Smooth muscle cell (in vitro differentiated cells): ENCODE measurements at regions not wholly inside any gene's neighbourhood (a gene's known extent, or its start where the extent isn't known, plus 50 kb on each side); places are given as distances from the start of the nearest gene placed in this dataset.

Source experiments
- DNase-seq: peaks from one replicate; lab custom pipeline; 2025; ENCODE audit not compliant: unreplicated experiment; lab: John Stamatoyannopoulos, UW
- H2AFZ ChIP-seq: fragments of 200-600 bp; sonication (generic); 2 replicates; pipeline ENCODE4 v1.6.0; 2016; ENCODE audit warnings: antibody characterized with exemption, low read depth, mild to moderate bottlenecking
- H3F3A ChIP-seq: fragments of 200-600 bp; sonication (generic); 2 replicates; pipeline ENCODE4 v1.6.0; 2017; ENCODE audit warnings: antibody characterized with exemption, low read depth
- H3K27ac ChIP-seq: fragments of 200-600 bp; sonication (generic); 2 replicates; pipeline ENCODE4 v1.5.1; 2016; ENCODE audit warnings: low read depth, mild to moderate bottlenecking
- H3K27me3 ChIP-seq: fragments of 200-600 bp; sonication (generic); 2 replicates; pipeline ENCODE4 v1.6.1; 2016; ENCODE audit warnings: low read depth, mild to moderate bottlenecking
- H3K36me3 ChIP-seq: fragments of 200-600 bp; sonication (generic); 2 replicates; pipeline ENCODE4 v1.5.1; 2016; ENCODE audit warnings: low read depth
- H3K4me1 ChIP-seq: fragments of 200-600 bp; sonication (generic); 2 replicates; pipeline ENCODE4 v1.5.1; 2016; ENCODE audit warnings: low read depth
- H3K4me2 ChIP-seq: fragments of 200-600 bp; sonication (generic); 2 replicates; pipeline ENCODE4 v1.6.0; 2016; ENCODE audit warnings: mild to moderate bottlenecking
- H3K4me3 ChIP-seq: fragments of 200-600 bp; sonication (generic); 2 replicates; pipeline ENCODE4 v1.5.1; 2016; ENCODE audit warnings: mild to moderate bottlenecking
- H3K79me2 ChIP-seq: fragments of 200-600 bp; sonication (generic); 2 replicates; pipeline ENCODE4 v1.6.0; 2016; ENCODE audit warnings: low read depth, mild to moderate bottlenecking
- H3K9ac ChIP-seq: fragments of 200-600 bp; sonication (generic); 2 replicates; pipeline ENCODE4 v1.6.0; 2016; ENCODE audit warnings: low read depth
- H3K9me3 ChIP-seq: fragments of 200-600 bp; sonication (generic); replicated peaks from 2 replicates; pipeline ENCODE4 v1.5.1; 2016; ENCODE audit warnings: low read depth
- H4K20me1 ChIP-seq: fragments of 200-600 bp; sonication (generic); 2 replicates; pipeline ENCODE4 v1.6.0; 2016; ENCODE audit warnings: low read depth
- WGBS: methylation state at CpG from one replicate; pipeline ENCODE4 v1.1.7; 2016; ENCODE audit warnings: low lambda C conversion rate; 5-methylcytosine and 5-hydroxymethylcytosine counted together
- TF ChIP-seq, protein P1 (sequence below): fragments of 200-600 bp; sonication (generic); IDR thresholded peaks from 2 replicates; pipeline ENCODE4 v1.5.1; 2017; ENCODE audit warnings: borderline replicate concordance, mild to moderate bottlenecking, antibody characterized with exemption; ENCODE audit not compliant: insufficient read depth, poor library complexity, severe bottlenecking

DNA sequence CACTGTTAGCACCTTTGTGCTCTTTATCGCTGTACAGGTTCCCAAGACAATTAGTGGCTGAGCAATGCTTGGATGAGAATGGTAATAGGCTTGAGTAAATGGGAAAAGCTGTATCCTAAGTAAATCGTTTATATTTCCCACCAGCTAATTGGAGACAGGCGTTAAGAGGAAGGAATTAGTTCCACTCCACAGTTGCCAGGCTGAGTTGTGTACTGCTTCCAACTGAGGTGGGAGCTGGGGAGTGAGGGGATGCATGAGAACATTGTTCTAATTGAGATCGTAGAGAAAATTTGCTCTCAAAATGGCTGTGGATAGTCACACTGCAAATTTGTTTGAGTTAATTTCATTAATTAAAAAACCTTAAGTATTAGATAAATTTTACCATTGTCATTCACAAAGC, 285.0 kb upstream of the ADAMTSL1 start:
- WGBS = 79% methylated on average over 4 of the region's 4 CpGs
- H3K4me1 ChIP-seq = no peaks in the 10 kb centered on the region
- no peaks in the 10 kb centered on the region for H3K79me2 ChIP-seq
- no peaks in the 10 kb centered on the region for H3K36me3 ChIP-seq
- TF ChIP-seq, protein P1, sequence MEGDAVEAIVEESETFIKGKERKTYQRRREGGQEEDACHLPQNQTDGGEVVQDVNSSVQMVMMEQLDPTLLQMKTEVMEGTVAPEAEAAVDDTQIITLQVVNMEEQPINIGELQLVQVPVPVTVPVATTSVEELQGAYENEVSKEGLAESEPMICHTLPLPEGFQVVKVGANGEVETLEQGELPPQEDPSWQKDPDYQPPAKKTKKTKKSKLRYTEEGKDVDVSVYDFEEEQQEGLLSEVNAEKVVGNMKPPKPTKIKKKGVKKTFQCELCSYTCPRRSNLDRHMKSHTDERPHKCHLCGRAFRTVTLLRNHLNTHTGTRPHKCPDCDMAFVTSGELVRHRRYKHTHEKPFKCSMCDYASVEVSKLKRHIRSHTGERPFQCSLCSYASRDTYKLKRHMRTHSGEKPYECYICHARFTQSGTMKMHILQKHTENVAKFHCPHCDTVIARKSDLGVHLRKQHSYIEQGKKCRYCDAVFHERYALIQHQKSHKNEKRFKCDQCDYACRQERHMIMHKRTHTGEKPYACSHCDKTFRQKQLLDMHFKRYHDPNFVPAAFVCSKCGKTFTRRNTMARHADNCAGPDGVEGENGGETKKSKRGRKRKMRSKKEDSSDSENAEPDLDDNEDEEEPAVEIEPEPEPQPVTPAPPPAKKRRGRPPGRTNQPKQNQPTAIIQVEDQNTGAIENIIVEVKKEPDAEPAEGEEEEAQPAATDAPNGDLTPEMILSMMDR = no peak
- H3K9ac ChIP-seq = no peak overlapping the region
- no peak for DNase-seq
- H3K4me2 ChIP-seq = no peak overlapping the region
- H3F3A ChIP-seq = no peaks in the 10 kb centered on the region
- H3K27me3 ChIP-seq = peaks cover 7% of the 10 kb centered on the region
- no peak overlapping the region for H3K4me3 ChIP-seq
- H2AFZ ChIP-seq = no peak overlapping the region
- H3K27ac ChIP-seq = no peak overlapping the region
- no peaks in the 10 kb centered on the region for H4K20me1 ChIP-seq
- no peaks in the 10 kb centered on the region for H3K9me3 ChIP-seq

DNA sequence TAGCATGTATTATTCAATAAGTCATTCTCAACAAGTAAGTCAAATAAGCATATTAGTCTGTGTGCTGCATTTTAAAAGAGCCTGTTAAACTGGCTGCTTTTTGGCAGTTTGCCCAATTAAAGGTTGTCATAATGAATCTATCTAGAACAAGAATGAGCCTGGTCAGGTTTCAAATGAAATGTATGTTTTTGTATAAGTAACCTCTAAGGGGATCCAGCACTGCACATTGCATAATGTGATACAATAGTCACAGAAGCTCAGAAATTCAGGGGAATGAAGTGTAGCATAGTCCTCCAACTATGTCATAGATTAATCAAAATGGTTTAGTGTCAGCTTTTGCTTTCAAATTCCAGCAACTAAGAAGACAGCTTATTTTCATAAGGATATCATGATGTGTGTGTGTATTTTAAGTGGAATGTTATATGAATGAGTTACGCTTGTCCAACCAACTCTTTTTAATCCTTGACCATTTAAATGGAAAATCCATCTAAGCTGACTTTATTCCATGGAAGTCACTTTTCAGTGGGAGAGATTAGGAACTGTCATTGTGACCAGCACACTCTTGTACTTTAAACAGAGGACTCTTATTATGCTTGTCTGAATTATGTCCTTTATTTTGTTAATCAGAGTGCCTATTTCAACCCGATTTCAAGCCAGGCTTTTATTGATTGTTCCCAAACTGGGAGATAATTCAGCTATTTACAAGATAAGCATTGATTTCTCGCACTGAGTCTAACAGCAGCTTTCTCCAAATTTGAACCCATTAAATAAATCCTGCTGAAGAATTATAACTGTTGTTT, 283.9 kb upstream of the ADAMTSL1 start:
- no peak for DNase-seq
- H3K4me2 ChIP-seq = no peak overlapping the region
- H3K4me3 ChIP-seq = no peak overlapping the region
- no peaks in the 10 kb centered on the region for H4K20me1 ChIP-seq
- no peak overlapping the region for H2AFZ ChIP-seq
- WGBS = 21% methylated on average over 3 of the region's 3 CpGs
- no peaks in the 10 kb centered on the region for H3K36me3 ChIP-seq
- H3F3A ChIP-seq = no peaks in the 10 kb centered on the region
- no peaks in the 10 kb centered on the region for H3K79me2 ChIP-seq
- H3K27me3 ChIP-seq = peaks cover 7% of the 10 kb centered on the region
- no peaks in the 10 kb centered on the region for H3K4me1 ChIP-seq
- TF ChIP-seq, protein P1 = no peak
- no peak overlapping the region for H3K9ac ChIP-seq
- H3K9me3 ChIP-seq = no peaks in the 10 kb centered on the region
- H3K27ac ChIP-seq = no peak overlapping the region

DNA sequence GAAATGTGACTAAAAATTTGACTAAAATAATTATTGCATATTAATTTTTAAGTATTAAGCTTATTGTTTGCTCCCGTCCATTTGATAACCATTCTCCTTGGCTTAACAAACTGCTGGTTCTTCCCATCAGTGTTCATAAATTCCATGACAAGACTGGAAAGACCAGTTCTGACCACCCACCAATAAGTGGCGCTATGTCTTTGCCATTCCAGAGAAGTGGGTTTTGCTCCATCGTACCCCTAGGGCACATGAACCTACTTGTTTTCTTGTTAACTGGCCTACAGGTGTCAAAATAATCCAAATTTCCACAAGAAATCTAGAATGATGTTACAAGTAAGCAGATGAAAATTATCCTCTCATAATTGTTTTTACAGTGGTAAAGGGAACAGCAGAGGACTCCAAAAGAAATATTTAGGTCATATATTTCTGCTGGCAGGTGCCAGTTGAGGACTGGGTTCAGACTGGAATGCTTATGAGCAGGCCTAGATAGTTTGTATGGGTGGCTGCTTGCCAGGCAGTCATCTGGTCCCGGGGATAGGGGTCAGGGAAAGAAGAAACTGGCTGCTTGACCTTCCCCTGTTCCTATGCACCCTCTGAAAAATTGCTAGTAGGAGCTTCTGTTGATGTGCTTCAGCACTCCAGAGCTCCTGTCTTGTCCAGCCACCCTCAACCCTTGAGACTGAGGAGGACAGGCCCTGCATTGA, 283.1 kb upstream of the ADAMTSL1 start:
- Histone ChIP-seq H3K79me2 (no peaks in the 10 kb centered on the region), H3K9ac (no peak overlapping the region), H3K27ac (no peak overlapping the region), H3K9me3 (no peaks in the 10 kb centered on the region), H4K20me1 (no peaks in the 10 kb centered on the region), H3K4me2 (no peak overlapping the region), H3K4me3 (no peak overlapping the region), H2AFZ (no peak overlapping the region), H3K4me1 (no peaks in the 10 kb centered on the region), H3F3A (no peaks in the 10 kb centered on the region), H3K36me3 (no peaks in the 10 kb centered on the region), H3K27me3 (peaks cover 7% of the 10 kb centered on the region)
- no peak for DNase-seq
- TF ChIP-seq, protein P1 = no peak
- WGBS = 84% methylated on average over 4 of the region's 4 CpGs
